Nucleus accumbens (tissue), 56 donors: ENCODE measurements at regions not wholly inside any gene's neighbourhood (a gene's known extent, or its start where the extent isn't known, plus 50 kb on each side); places are given as distances from the start of the nearest gene placed in this dataset.
A peak's percentile ranks its signal among the peaks of the same experiment; 100 is the strongest.
"Not testable (repeated sequence)": the region's sequence is repeated elsewhere in the genome, so short reads cannot be mapped to it uniquely, and the experiment has no call there.

Experiments
- DNase-seq, 56 donors: peaks; one replicate each; lab custom pipeline; 2025; lab: John Stamatoyannopoulos, UW

GRCh38 chr2:236787376-236787775 lies 217.8 kb downstream of the ACKR3 start:
- DNase-seq, result not testable (repeated sequence)

GRCh38 chr2:236787885-236788284 lies 218.3 kb downstream of the ACKR3 start:
- peak in 10 of 56 donors; percentile 5 to 60 (median 13) for DNase-seq

- no peak for DNase-seq
Measured at GRCh38 chr2:236790963-236791362, 221.3 kb downstream of the ACKR3 start.

- DNase-seq, result no peak
Measured at GRCh38 chr2:236793023-236794011, 223.7 kb downstream of the ACKR3 start.

GRCh38 chr2:236794176-236794957 lies 224.7 kb downstream of the ACKR3 start:
- DNase-seq, result no peak

- DNase-seq, result no peak
Measured at GRCh38 chr2:236795169-236795860, 225.7 kb downstream of the ACKR3 start.

- DNase-seq, result no peak
Measured at GRCh38 chr2:236795861-236796219, 226.2 kb downstream of the ACKR3 start.

- no peak for DNase-seq
Measured at GRCh38 chr2:236796236-236796635, 226.6 kb downstream of the ACKR3 start.

- DNase-seq, result no peak
Measured at GRCh38 chr2:236797411-236797810, 227.8 kb downstream of the ACKR3 start.

GRCh38 chr2:236798491-236798890 lies 228.9 kb downstream of the ACKR3 start:
- DNase-seq, result no peak

- no peak for DNase-seq
Measured at GRCh38 chr2:236799391-236800026, 229.9 kb downstream of the ACKR3 start.

- DNase-seq, result no peak
Measured at GRCh38 chr2:236802862-236803261, 233.2 kb downstream of the ACKR3 start.

GRCh38 chr2:236803621-236804020 lies 234.0 kb downstream of the ACKR3 start:
- DNase-seq, result peak in 3 of 56 donors; percentile 2 to 20 (median 7)

GRCh38 chr2:236805800-236806531 lies 236.3 kb downstream of the ACKR3 start:
- DNase-seq, result no peak

- DNase-seq, result no peak
Measured at GRCh38 chr2:236809716-236810115, 240.1 kb downstream of the ACKR3 start.

- no peak for DNase-seq
Measured at GRCh38 chr2:236811062-236811656, 241.5 kb downstream of the ACKR3 start.

GRCh38 chr2:236813766-236814165 lies 244.1 kb downstream of the ACKR3 start:
- DNase-seq, result no peak

GRCh38 chr2:236814593-236814992 lies 245.0 kb downstream of the ACKR3 start:
- no peak for DNase-seq

- no peak for DNase-seq
Measured at GRCh38 chr2:236815746-236816145, 246.1 kb downstream of the ACKR3 start.
